Dermis microvascular lymphatic vessel endothelial cell (primary cell): ENCODE measurements at regions not wholly inside any gene's neighbourhood (a gene's known extent, or its start where the extent isn't known, plus 50 kb on each side); places are given as distances from the start of the nearest gene placed in this dataset.

Experiments used
- DNase-seq, 2 donors: peaks; one replicate each; pipeline versions ENCODE4 v3.0.0 to v3.0.0-alpha.2; 2010; ENCODE audit warnings: low read depth in 2 of 2

- no peak for DNase-seq
Observed at GRCh38 chr10:84999929-85000328, 671.5 kb downstream of the CCSER2 start.

GRCh38 chr10:85003083-85003482 lies 674.7 kb downstream of the CCSER2 start:
- no peak for DNase-seq

GRCh38 chr10:85008488-85009184 lies 680.2 kb downstream of the CCSER2 start:
- no peak for DNase-seq

- DNase-seq: no peak
Observed at GRCh38 chr10:85012305-85012704, 683.9 kb downstream of the CCSER2 start.

GRCh38 chr10:85026878-85027467 lies 698.6 kb downstream of the CCSER2 start:
- no peak for DNase-seq

- no peak for DNase-seq
Observed at GRCh38 chr10:85032981-85033380, 704.6 kb downstream of the CCSER2 start.

- DNase-seq: no peak
Observed at GRCh38 chr10:85036661-85037060, 708.3 kb downstream of the CCSER2 start.

GRCh38 chr10:85039311-85039710 lies 710.9 kb downstream of the CCSER2 start:
- DNase-seq: no peak

- no peak for DNase-seq
Observed at GRCh38 chr10:85043207-85043606, 714.8 kb downstream of the CCSER2 start.

GRCh38 chr10:85045046-85045445 lies 716.7 kb downstream of the CCSER2 start:
- DNase-seq: no peak

- DNase-seq: no peak
Observed at GRCh38 chr10:85047170-85047834, 718.9 kb downstream of the CCSER2 start.

- no peak for DNase-seq
Observed at GRCh38 chr10:85047979-85048378, 719.6 kb downstream of the CCSER2 start.

- no peak for DNase-seq
Observed at GRCh38 chr10:85048644-85049043, 720.3 kb downstream of the CCSER2 start.

- no peak for DNase-seq
Observed at GRCh38 chr10:85060944-85061343, 732.6 kb downstream of the CCSER2 start.

- DNase-seq: no peak
Observed at GRCh38 chr10:85061401-85061800, 733.0 kb downstream of the CCSER2 start.

- no peak for DNase-seq
Observed at GRCh38 chr10:85067955-85068354, 739.6 kb downstream of the CCSER2 start.

- DNase-seq: no peak
Observed at GRCh38 chr10:85080934-85081333, 752.5 kb downstream of the CCSER2 start.

GRCh38 chr10:85098835-85099521 lies 770.6 kb downstream of the CCSER2 start:
- DNase-seq: no peak

- no peak for DNase-seq
Observed at GRCh38 chr10:85100495-85100894, 772.1 kb downstream of the CCSER2 start.

- DNase-seq: no peak
Observed at GRCh38 chr10:85105614-85106255, 777.3 kb downstream of the CCSER2 start.

- no peak for DNase-seq
Observed at GRCh38 chr10:85111271-85111670, 782.9 kb downstream of the CCSER2 start.

GRCh38 chr10:85124603-85125051 lies 796.2 kb downstream of the CCSER2 start:
- no peak for DNase-seq
